IMR-90 (cell line): ENCODE measurements at regions not wholly inside any gene's neighbourhood (a gene's known extent, or its start where the extent isn't known, plus 50 kb on each side); places are given as distances from the start of the nearest gene placed in this dataset.

Experiments
- BHLHE40 ChIP-seq: fragments of 150-350 bp; IDR thresholded peaks from 2 replicates; pipeline ENCODE4 v1.6.1; 2016; ENCODE audit warnings: mild to moderate bottlenecking, low read depth, low read length
- CHD1 ChIP-seq: IDR thresholded peaks from 2 replicates; pipeline ENCODE4 v1.6.1; 2012; ENCODE audit warnings: low read depth, low read length, improper control_type of control experiment

DNA sequence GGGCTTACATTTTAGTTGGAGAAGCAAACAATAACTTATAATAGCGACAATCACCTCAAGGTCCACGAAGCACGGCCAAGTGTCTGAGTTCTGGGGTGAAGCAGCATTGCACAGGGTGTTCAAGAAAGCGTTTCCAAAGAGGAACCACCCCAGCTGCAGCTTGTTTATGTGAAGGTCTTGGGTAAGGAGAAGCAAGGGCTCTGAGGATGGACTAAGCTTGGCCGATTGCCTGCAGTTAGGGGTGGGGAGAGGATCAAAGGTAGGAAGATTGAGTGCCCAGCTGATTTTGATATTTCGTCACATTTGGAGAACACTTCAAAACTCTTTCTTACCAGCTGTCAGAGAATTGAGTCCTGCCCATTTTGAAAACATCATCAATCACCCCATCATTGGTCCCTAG is 321.6 kb upstream of the DNAJC19 start:
- TF ChIP-seq BHLHE40 (no peak), CHD1 (no peak)
